Thyroid gland (tissue), 4 donors: ENCODE measurements at regions not wholly inside any gene's neighbourhood (a gene's known extent, or its start where the extent isn't known, plus 50 kb on each side); places are given as distances from the start of the nearest gene placed in this dataset.

ENCODE experiments used
- DNase-seq, 2 donors: peaks; one replicate each; pipeline ENCODE4 v3.0.0-alpha.2; 2019
- H3K27ac ChIP-seq, 3 donors: fragments of 200-600 bp; sonication (generic); 1 replicate in 2 of 3; 2 replicates in 1 of 3; pipeline ENCODE4 v1.5.1; 2016 to 2019; ENCODE audit warnings: mild to moderate bottlenecking in 1 of 3, moderate library complexity in 1 of 3
- H3K27me3 ChIP-seq: fragments of 200-600 bp; sonication (generic); one replicate; pipeline ENCODE4 v1.5.1; 2019
- H3K36me3 ChIP-seq, 2 donors: fragments of 200-600 bp; sonication (generic); one replicate each; pipeline ENCODE4 v1.5.1; 2016 to 2019
- H3K4me1 ChIP-seq, 2 donors: fragments of 200-600 bp; sonication (generic); one replicate each; pipeline ENCODE4 v1.5.1; 2017 to 2019
- H3K4me3 ChIP-seq, 3 donors: fragments of 200-600 bp; sonication (generic); replicated peaks in 1 of 3; 1 replicate in 2 of 3; 2 replicates in 1 of 3; pipeline ENCODE4 v1.5.1; 2016; ENCODE audit warnings: mild to moderate bottlenecking in 1 of 3
- H3K9me3 ChIP-seq: fragments of 200-600 bp; sonication (generic); one replicate; pipeline ENCODE4 v1.5.1; 2017
- POLR2A ChIP-seq, 2 donors: fragments of 450-650 bp; IDR thresholded peaks; one replicate each; pipeline ENCODE4 v1.6.1; 2017; ENCODE audit warnings: antibody characterized with exemption in 2 of 2, mild to moderate bottlenecking in 2 of 2, moderate library complexity in 1 of 2
- WGBS, 2 donors: methylation state at CpG; one replicate each; pipeline ENCODE4 v1.1.5; 2017; 5-methylcytosine and 5-hydroxymethylcytosine counted together
- intact Hi-C: fragments of 100-400 bp; cut with DNase I; formaldehyde crosslinking; loops from one replicate; pipeline ENCODE4 v1.15.1; 2023
- TF ChIP-seq, protein P1 (sequence below), 6 experiments: fragments of 200-600 bp in 3 of 6; fragments of 450-650 bp in 3 of 6; sonication (generic) in 3 of 6; IDR thresholded peaks; one replicate each; pipeline ENCODE4 v1.5.1; 2016 to 2019; ENCODE audit warnings: antibody characterized with exemption in 6 of 6, mild to moderate bottlenecking in 2 of 6, inconsistent platforms in 1 of 6, moderate library complexity in 1 of 6

DNA sequence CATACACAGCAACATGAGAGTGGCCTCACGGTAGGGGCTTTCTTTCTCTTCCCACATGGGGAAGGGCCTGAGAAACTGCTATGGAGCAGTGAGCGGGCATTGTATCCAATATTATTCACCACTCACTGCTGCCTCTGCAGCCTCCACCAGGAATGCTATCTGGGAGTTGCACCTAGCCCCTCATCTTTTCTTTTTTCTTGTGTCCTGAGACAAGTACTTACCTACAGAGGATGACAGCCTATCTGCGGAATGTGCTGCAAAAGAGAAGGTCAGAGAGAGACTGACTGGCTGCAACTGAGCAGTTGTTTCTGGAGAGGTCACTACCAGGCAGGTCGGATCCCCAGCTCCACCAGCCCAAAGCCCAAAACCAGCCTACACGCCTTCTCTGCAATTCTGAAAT, 52.1 kb upstream of the HTATIP2 start:
- 73 to 86% methylated on average over 4 to 5 of the region's 5 CpGs for WGBS, 2 donors
- DNase-seq = no peak
- no peaks in the 10 kb centered on the region for H3K36me3 ChIP-seq
- no peak for TF ChIP-seq POLR2A (IDR thresholded peaks at IDR 0.05)
- TF ChIP-seq, protein P1, sequence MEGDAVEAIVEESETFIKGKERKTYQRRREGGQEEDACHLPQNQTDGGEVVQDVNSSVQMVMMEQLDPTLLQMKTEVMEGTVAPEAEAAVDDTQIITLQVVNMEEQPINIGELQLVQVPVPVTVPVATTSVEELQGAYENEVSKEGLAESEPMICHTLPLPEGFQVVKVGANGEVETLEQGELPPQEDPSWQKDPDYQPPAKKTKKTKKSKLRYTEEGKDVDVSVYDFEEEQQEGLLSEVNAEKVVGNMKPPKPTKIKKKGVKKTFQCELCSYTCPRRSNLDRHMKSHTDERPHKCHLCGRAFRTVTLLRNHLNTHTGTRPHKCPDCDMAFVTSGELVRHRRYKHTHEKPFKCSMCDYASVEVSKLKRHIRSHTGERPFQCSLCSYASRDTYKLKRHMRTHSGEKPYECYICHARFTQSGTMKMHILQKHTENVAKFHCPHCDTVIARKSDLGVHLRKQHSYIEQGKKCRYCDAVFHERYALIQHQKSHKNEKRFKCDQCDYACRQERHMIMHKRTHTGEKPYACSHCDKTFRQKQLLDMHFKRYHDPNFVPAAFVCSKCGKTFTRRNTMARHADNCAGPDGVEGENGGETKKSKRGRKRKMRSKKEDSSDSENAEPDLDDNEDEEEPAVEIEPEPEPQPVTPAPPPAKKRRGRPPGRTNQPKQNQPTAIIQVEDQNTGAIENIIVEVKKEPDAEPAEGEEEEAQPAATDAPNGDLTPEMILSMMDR (IDR thresholded peaks at IDR 0.05) = no peak
- intact Hi-C loops = no loop called here
- no peaks in the 10 kb centered on the region for H3K27me3 ChIP-seq
- H3K4me1 ChIP-seq = no peaks in the 10 kb centered on the region
- no peak overlapping the region for H3K27ac ChIP-seq
- H3K9me3 ChIP-seq = no peaks in the 10 kb centered on the region
- no peak overlapping the region for H3K4me3 ChIP-seq

DNA sequence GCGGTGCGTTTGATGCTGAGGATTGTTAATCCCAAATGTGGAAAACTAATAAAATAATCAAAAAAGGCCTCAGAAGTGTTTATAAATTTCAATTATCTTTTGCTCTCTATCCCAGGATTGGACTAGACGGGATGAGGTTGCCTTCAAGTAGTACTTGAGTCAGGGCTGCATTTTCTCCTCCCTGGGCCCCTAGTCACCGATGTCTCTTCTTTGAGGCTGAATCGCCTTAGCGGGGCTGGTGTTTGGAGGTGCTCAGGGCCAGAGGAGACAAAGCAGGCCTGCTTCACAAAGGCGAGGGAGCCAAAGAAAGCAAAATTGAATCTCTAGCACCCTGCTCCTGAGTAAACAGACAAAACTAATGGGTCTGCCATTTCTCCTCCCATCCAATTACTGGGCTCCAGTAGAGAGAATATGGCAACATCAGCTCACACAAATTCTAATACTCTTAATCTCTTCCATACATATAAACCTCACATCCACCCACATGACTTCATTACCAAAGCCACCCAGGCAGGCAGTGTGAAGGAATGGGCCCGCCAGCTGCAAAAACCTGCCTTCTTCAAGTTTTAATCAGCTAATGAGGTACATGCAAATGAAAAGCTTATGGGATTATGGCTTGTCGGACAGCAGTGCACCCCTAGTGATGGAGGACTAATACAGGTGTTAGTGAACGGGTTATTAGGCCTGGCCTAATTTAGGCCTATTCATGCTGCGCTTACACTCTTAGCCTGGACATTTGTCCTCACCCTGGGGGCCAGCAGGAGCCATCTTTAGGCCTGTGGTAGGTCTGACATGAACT, 52.7 kb upstream of the HTATIP2 start:
- H3K4me3 ChIP-seq = no peak overlapping the region
- H3K27ac ChIP-seq = no peak overlapping the region
- no peaks in the 10 kb centered on the region for H3K4me1 ChIP-seq
- H3K27me3 ChIP-seq = no peaks in the 10 kb centered on the region
- DNase-seq = no peak
- no peaks in the 10 kb centered on the region for H3K9me3 ChIP-seq
- intact Hi-C loops = no loop called here
- WGBS, 2 donors = 69 to 80% methylated on average over 11 of the region's 11 CpGs
- TF ChIP-seq, protein P1 (IDR thresholded peaks at IDR 0.05) = no peak
- no peak for TF ChIP-seq POLR2A (IDR thresholded peaks at IDR 0.05)
- H3K36me3 ChIP-seq = no peaks in the 10 kb centered on the region

DNA sequence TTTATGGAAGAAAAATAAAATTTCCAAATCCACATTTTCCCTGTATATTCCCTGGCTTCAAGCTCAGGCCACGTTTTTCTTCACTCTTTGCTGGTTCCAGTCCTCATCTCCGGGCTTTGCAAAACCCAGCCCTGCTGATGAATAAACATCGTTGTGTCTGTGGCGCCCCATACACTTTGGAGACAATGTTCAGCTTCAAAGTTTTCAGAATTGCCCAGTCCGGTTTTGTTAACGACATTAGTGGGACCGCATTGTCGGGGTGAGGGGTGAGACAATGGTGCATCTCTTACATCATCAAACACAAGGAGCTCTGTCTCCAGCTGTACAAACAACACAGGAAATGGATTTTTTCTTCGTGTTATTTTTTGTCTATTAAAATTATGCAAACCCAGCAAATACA, 53.4 kb upstream of the HTATIP2 start:
- no peaks in the 10 kb centered on the region for H3K36me3 ChIP-seq
- no peaks in the 10 kb centered on the region for H3K27me3 ChIP-seq
- intact Hi-C loops = no loop called here
- no peak for DNase-seq
- H3K9me3 ChIP-seq = no peaks in the 10 kb centered on the region
- 32 to 39% methylated on average over 9 of the region's 9 CpGs for WGBS, 2 donors
- H3K4me3 ChIP-seq = no peak overlapping the region
- H3K4me1 ChIP-seq = no peaks in the 10 kb centered on the region
- TF ChIP-seq POLR2A (IDR thresholded peaks at IDR 0.05) = no peak
- TF ChIP-seq, protein P1 (IDR thresholded peaks at IDR 0.05) = no peak
- H3K27ac ChIP-seq = no peak overlapping the region

DNA sequence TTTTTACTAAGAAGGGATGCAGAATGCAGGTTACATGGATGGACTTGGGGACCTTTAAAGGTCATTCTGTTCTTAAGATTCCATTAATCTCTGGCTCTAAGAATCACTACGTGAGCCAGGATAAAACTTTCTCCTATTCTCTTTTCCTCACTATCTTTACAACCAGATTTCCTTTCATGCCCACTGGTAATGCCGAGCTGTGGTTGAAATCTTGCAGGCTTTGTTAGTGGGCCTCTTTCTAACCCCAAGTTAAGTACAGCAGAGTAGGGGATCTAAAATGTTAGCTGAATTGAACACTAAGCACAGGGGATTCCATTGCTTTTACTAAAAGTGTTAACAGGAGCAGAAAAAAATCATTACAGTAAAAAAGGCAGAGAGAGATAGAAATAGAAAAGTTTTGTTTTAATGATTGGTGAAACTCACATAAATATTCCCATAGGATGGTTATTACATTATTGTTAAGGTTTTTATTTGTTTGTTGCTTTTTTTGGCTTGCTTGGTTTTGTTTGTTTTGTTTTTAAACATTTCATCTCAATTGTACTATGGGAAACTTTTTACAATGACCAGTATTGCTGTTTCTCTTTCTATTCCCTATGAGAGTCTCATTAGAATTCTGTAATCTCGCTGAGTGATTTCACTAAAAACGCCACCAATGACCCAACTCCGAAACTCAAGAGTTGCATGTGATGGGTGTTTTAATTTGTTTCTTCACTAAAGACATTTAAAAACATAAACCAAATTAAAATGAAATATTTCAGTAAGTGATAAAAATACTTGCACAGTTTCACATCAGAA, 54.1 kb upstream of the HTATIP2 start:
- TF ChIP-seq, protein P1 (IDR thresholded peaks at IDR 0.05) = no peak
- no peak for TF ChIP-seq POLR2A (IDR thresholded peaks at IDR 0.05)
- H3K4me3 ChIP-seq = no peak overlapping the region
- no peaks in the 10 kb centered on the region for H3K4me1 ChIP-seq
- DNase-seq = no peak
- H3K27me3 ChIP-seq = no peaks in the 10 kb centered on the region
- no peak overlapping the region for H3K27ac ChIP-seq
- WGBS, 2 donors = 82 to 83% methylated on average over 5 of the region's 5 CpGs
- no peaks in the 10 kb centered on the region for H3K36me3 ChIP-seq
- intact Hi-C loops = no loop called here
- no peaks in the 10 kb centered on the region for H3K9me3 ChIP-seq

DNA sequence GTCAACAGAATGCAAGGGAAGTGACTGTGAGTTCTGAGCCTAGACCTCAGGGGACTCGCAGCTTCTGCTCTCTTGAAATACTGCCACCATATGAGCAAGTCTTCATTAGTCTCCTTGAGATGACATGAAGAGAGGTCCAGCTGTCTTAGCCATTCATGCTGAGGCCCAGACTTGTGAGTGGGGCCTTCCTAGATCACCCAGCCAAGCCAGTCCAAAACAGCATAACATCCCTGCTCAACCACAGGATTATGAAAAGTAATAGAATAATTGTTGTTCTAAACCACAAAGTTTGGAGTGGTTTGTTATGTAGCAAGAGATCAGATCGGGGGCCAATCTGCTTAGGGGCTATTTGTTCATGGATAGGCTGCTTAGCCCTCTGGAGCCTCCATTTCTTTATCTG, 54.9 kb upstream of the HTATIP2 start:
- intact Hi-C loops = no loop called here
- no peak overlapping the region for H3K27ac ChIP-seq
- no peak overlapping the region for H3K4me3 ChIP-seq
- 88 to 95% methylated on average over 2 of the region's 2 CpGs for WGBS, 2 donors
- DNase-seq = no peak
- TF ChIP-seq POLR2A (IDR thresholded peaks at IDR 0.05) = no peak
- TF ChIP-seq, protein P1 (IDR thresholded peaks at IDR 0.05) = no peak
- no peaks in the 10 kb centered on the region for H3K9me3 ChIP-seq
- H3K36me3 ChIP-seq = no peaks in the 10 kb centered on the region
- H3K27me3 ChIP-seq = no peaks in the 10 kb centered on the region
- H3K4me1 ChIP-seq = no peaks in the 10 kb centered on the region
